DND-41 (cell line): ENCODE measurements at regions not wholly inside any gene's neighbourhood (a gene's known extent, or its start where the extent isn't known, plus 50 kb on each side); places are given as distances from the start of the nearest gene placed in this dataset.

Experiments used
- ATAC-seq: fragments of 200-7000 bp; cut with Tn5 transposase; 3 replicates; pipeline ENCODE4 v1.9.1; 2021; ENCODE audit warnings: low read depth; ENCODE audit not compliant: insufficient read depth
- DNase-seq: peaks from one replicate; pipeline ENCODE4 v3.0.0-alpha.2; 2020
- H2AFZ ChIP-seq: 2 replicates; pipeline ENCODE4 v1.6.0; 2012; ENCODE audit warnings: low read depth, low read length
- H3K27ac ChIP-seq: 2 replicates; pipeline ENCODE4 v1.5.1; 2012; ENCODE audit warnings: low read length, inconsistent platforms
- H3K27me3 ChIP-seq: fragments of 200-600 bp; sonication (generic); 2 replicates; pipeline ENCODE4 v1.6.0; 2012; ENCODE audit warnings: low read length, mild to moderate bottlenecking, inconsistent platforms; ENCODE audit not compliant: insufficient read depth, poor library complexity
- H3K36me3 ChIP-seq: 2 replicates; pipeline ENCODE4 v1.5.1; 2012; ENCODE audit warnings: low read length, inconsistent platforms; ENCODE audit not compliant: insufficient read depth
- H3K4me1 ChIP-seq: 2 replicates; pipeline ENCODE4 v1.5.1; 2012; ENCODE audit warnings: mild to moderate bottlenecking, low read length; ENCODE audit not compliant: insufficient read depth
- H3K4me2 ChIP-seq: 2 replicates; pipeline ENCODE4 v1.6.0; 2012; ENCODE audit warnings: mild to moderate bottlenecking, moderate library complexity, low read length, inconsistent platforms; ENCODE audit not compliant: insufficient read depth
- H3K4me3 ChIP-seq, 2 experiments: fragments of 200-600 bp in 1 of 2; shearing (Covaris generic) in 1 of 2; 2 replicates each; pipeline ENCODE4 v1.5.1; 2012 to 2016; ENCODE audit warnings: inconsistent platforms in 2 of 2, low read length in 2 of 2, mild to moderate bottlenecking in 2 of 2, low read depth in 1 of 2, moderate library complexity in 1 of 2
- H3K79me2 ChIP-seq: 2 replicates; pipeline ENCODE4 v1.6.0; 2012; ENCODE audit warnings: low read length, inconsistent platforms; ENCODE audit not compliant: insufficient read depth
- H3K9ac ChIP-seq: 2 replicates; pipeline ENCODE4 v1.6.0; 2012; ENCODE audit warnings: low read depth, mild to moderate bottlenecking, inconsistent platforms, low read length, moderate library complexity
- H3K9me3 ChIP-seq: 2 replicates; pipeline ENCODE4 v1.5.1; 2012; ENCODE audit warnings: low read length, moderate library complexity, mild to moderate bottlenecking, inconsistent platforms; ENCODE audit not compliant: insufficient read depth, severe bottlenecking
- H4K20me1 ChIP-seq: 2 replicates; pipeline ENCODE4 v1.6.0; 2012; ENCODE audit warnings: low read length; ENCODE audit not compliant: insufficient read depth
- EZH2 ChIP-seq: IDR thresholded peaks from 3 replicates; pipeline ENCODE4 v1.6.1; 2012; ENCODE audit warnings: borderline replicate concordance, low read depth, mild to moderate bottlenecking, moderate library complexity, low read length, inconsistent platforms; ENCODE audit not compliant: severe bottlenecking
- TF ChIP-seq, protein P1 (sequence below): IDR thresholded peaks from 2 replicates; pipeline ENCODE4 v1.5.1; 2012; ENCODE audit warnings: borderline replicate concordance, low read length, moderate library complexity, mild to moderate bottlenecking; ENCODE audit not compliant: poor library complexity, severe bottlenecking; ENCODE audit errors: extremely low read depth

- H3K27me3 ChIP-seq = no peaks in the 10 kb centered on the region
- H3K4me3 ChIP-seq = no peak overlapping the region
- H3K9me3 ChIP-seq = no peaks in the 10 kb centered on the region
- H3K9ac ChIP-seq = no peak overlapping the region
- no peak for TF ChIP-seq EZH2
- TF ChIP-seq, protein P1, sequence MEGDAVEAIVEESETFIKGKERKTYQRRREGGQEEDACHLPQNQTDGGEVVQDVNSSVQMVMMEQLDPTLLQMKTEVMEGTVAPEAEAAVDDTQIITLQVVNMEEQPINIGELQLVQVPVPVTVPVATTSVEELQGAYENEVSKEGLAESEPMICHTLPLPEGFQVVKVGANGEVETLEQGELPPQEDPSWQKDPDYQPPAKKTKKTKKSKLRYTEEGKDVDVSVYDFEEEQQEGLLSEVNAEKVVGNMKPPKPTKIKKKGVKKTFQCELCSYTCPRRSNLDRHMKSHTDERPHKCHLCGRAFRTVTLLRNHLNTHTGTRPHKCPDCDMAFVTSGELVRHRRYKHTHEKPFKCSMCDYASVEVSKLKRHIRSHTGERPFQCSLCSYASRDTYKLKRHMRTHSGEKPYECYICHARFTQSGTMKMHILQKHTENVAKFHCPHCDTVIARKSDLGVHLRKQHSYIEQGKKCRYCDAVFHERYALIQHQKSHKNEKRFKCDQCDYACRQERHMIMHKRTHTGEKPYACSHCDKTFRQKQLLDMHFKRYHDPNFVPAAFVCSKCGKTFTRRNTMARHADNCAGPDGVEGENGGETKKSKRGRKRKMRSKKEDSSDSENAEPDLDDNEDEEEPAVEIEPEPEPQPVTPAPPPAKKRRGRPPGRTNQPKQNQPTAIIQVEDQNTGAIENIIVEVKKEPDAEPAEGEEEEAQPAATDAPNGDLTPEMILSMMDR = no peak
- no peaks in the 10 kb centered on the region for H4K20me1 ChIP-seq
- H3K79me2 ChIP-seq = no peaks in the 10 kb centered on the region
- no peak for ATAC-seq
- no peak overlapping the region for H3K4me2 ChIP-seq
- no peaks in the 10 kb centered on the region for H3K4me1 ChIP-seq
- no peak for DNase-seq
- H3K36me3 ChIP-seq = no peaks in the 10 kb centered on the region
- H2AFZ ChIP-seq = no peak overlapping the region
- no peak overlapping the region for H3K27ac ChIP-seq
Measured at GRCh38 chr4:62275470-62275869, 1075.3 kb downstream of the ADGRL3 start.

DNA sequence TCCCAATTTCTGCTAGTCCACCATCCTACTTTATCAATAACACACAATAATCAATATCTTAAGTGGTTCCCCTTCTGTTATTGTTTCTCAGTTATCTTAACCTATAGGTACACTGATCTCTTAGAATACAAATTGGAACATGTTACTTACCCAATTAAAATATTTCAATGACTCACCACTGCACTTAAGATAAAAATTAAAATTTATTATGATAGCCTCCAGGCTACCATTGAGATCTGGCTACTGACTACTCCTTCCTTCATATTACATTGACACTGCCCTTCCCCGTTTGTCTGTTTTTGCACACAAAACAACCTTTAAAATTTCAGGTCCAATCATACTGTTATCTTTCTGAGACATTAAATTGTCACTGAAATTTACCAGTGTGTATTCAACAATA, 1074.7 kb downstream of the ADGRL3 start:
- DNase-seq (no peak), ATAC-seq (no peak)
- Histone ChIP-seq H3K4me1 (no peaks in the 10 kb centered on the region), H3K27ac (no peak overlapping the region), H3K4me2 (no peak overlapping the region), H3K27me3 (no peaks in the 10 kb centered on the region), H3K9ac (no peak overlapping the region), H3K9me3 (no peaks in the 10 kb centered on the region), H2AFZ (no peak overlapping the region), H3K36me3 (no peaks in the 10 kb centered on the region), H4K20me1 (no peaks in the 10 kb centered on the region), H3K4me3 (no peak overlapping the region), H3K79me2 (no peaks in the 10 kb centered on the region)
- TF ChIP-seq, protein P1 = no peak
- TF ChIP-seq EZH2 = no peak

GRCh38 chr4:62271107-62271506, 1071.0 kb downstream of the ADGRL3 start:
- Histone ChIP-seq H3K27me3 (no peaks in the 10 kb centered on the region), H3K9me3 (no peaks in the 10 kb centered on the region), H3K4me3 (no peak overlapping the region), H3K36me3 (no peaks in the 10 kb centered on the region), H4K20me1 (no peaks in the 10 kb centered on the region), H3K27ac (no peak overlapping the region), H3K4me2 (no peak overlapping the region), H3K79me2 (no peaks in the 10 kb centered on the region), H3K4me1 (no peaks in the 10 kb centered on the region), H3K9ac (no peak overlapping the region), H2AFZ (no peak overlapping the region)
- TF ChIP-seq EZH2 = no peak
- TF ChIP-seq, protein P1 = no peak
- no peak for DNase-seq
- ATAC-seq = no peak

- no peak for DNase-seq
- no peaks in the 10 kb centered on the region for H3K4me1 ChIP-seq
- TF ChIP-seq, protein P1 = no peak
- TF ChIP-seq EZH2 = no peak
Measured at GRCh38 chr4:62269918-62270317, 1069.8 kb downstream of the ADGRL3 start.

More at GRCh38 chr4:62269918-62270317, 1069.8 kb downstream of the ADGRL3 start:
- no peak overlapping the region for H3K9ac ChIP-seq
- H3K9me3 ChIP-seq = no peaks in the 10 kb centered on the region
- no peak overlapping the region for H3K27ac ChIP-seq
- no peaks in the 10 kb centered on the region for H3K79me2 ChIP-seq
- ATAC-seq = no peak
- no peak overlapping the region for H3K4me3 ChIP-seq
- H3K27me3 ChIP-seq = no peaks in the 10 kb centered on the region
- no peaks in the 10 kb centered on the region for H4K20me1 ChIP-seq
- no peak overlapping the region for H2AFZ ChIP-seq
- H3K36me3 ChIP-seq = no peaks in the 10 kb centered on the region
- no peak overlapping the region for H3K4me2 ChIP-seq
